ENCODE measurements at regions not wholly inside any gene's neighbourhood (a gene's known extent, or its start where the extent isn't known, plus 50 kb on each side); places are given as distances from the start of the nearest gene placed in this dataset.

DNA sequence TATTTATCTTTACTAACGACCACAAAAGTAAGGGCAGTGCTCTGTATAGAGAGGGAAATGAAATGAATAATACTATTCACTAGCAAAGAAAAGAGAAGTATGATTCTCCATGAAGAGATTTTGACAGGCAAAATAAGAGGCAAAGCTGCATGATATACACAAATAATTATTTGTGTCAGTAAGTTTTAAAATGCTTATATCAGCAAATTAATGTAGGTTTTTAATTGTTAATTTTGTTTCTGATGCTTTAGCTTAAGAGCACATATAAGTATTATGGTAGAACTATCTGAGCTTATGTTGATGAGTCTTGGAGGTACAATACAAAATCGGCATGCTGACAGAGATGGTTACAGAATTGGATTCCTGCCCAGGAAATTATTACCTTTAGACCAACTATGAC lies 383.1 kb upstream of the VSTM2A start:
- no peaks in the 10 kb centered on the region for H3K27me3 ChIP-seq (ENCODE audit: insufficient read depth, low read length)
- no peaks in the 10 kb centered on the region for H4K20me1 ChIP-seq (ENCODE audit: insufficient read depth, low read length)
- H3K36me3 ChIP-seq (ENCODE audit: insufficient read depth, low read length): no peaks in the 10 kb centered on the region
- H2AFZ ChIP-seq (ENCODE audit: low read length): no peak overlapping the region
- no peak overlapping the region for H3K4me2 ChIP-seq (ENCODE audit: insufficient read depth, low read length)
- no peaks in the 10 kb centered on the region for H3K4me1 ChIP-seq (ENCODE audit: insufficient read depth, low read length)
- H3K4me3 ChIP-seq (ENCODE audit: insufficient read depth, low read length): no peak overlapping the region
- DNase-seq (ENCODE audit: insufficient read length, low spot score, missing footprints): no peak
- H3K79me2 ChIP-seq (ENCODE audit: insufficient read depth, low read length): no peaks in the 10 kb centered on the region
- H3K9me3 ChIP-seq (ENCODE audit: low read depth, low read length): no peaks in the 10 kb centered on the region
- TF ChIP-seq, protein P1, sequence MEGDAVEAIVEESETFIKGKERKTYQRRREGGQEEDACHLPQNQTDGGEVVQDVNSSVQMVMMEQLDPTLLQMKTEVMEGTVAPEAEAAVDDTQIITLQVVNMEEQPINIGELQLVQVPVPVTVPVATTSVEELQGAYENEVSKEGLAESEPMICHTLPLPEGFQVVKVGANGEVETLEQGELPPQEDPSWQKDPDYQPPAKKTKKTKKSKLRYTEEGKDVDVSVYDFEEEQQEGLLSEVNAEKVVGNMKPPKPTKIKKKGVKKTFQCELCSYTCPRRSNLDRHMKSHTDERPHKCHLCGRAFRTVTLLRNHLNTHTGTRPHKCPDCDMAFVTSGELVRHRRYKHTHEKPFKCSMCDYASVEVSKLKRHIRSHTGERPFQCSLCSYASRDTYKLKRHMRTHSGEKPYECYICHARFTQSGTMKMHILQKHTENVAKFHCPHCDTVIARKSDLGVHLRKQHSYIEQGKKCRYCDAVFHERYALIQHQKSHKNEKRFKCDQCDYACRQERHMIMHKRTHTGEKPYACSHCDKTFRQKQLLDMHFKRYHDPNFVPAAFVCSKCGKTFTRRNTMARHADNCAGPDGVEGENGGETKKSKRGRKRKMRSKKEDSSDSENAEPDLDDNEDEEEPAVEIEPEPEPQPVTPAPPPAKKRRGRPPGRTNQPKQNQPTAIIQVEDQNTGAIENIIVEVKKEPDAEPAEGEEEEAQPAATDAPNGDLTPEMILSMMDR (IDR thresholded peaks at IDR 0.05; ENCODE audit: extremely low read depth, low read depth, low read length): no peak
- H3K27ac ChIP-seq (ENCODE audit: low read depth, low read length): no peak overlapping the region

DNA sequence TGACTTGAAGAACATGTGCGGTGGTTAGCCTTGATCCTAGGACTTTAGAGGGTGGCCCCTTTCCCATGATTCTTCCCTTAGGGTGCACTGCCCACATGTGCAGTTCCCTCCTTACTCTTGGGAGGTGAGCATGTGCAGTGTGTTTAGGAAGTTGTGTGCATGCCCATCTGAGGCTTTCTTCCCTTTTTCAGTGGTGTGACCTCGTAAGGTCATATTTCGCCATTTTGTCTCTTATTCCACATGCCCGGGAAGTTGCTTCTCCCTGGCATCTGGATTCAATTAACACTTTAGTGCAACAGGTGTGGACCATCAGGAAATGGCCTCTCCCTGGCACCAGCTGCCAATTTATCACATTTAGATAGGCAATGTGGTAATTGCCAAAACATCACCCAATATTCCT lies 380.6 kb upstream of the VSTM2A start:
- no peaks in the 10 kb centered on the region for H3K4me1 ChIP-seq (ENCODE audit: insufficient read depth, low read length)
- H3K27ac ChIP-seq (ENCODE audit: low read depth, low read length): no peak overlapping the region
- no peak overlapping the region for H3K4me2 ChIP-seq (ENCODE audit: insufficient read depth, low read length)
- TF ChIP-seq, protein P1 (IDR thresholded peaks at IDR 0.05; ENCODE audit: extremely low read depth, low read depth, low read length): no peak
- H3K4me3 ChIP-seq (ENCODE audit: insufficient read depth, low read length): no peak overlapping the region
- H3K9me3 ChIP-seq (ENCODE audit: low read depth, low read length): no peaks in the 10 kb centered on the region
- no peaks in the 10 kb centered on the region for H3K79me2 ChIP-seq (ENCODE audit: insufficient read depth, low read length)
- no peaks in the 10 kb centered on the region for H3K36me3 ChIP-seq (ENCODE audit: insufficient read depth, low read length)
- H2AFZ ChIP-seq (ENCODE audit: low read length): no peak overlapping the region
- H3K27me3 ChIP-seq (ENCODE audit: insufficient read depth, low read length): no peaks in the 10 kb centered on the region
- no peaks in the 10 kb centered on the region for H4K20me1 ChIP-seq (ENCODE audit: insufficient read depth, low read length)
- no peak for DNase-seq (ENCODE audit: insufficient read length, low spot score, missing footprints)

DNA sequence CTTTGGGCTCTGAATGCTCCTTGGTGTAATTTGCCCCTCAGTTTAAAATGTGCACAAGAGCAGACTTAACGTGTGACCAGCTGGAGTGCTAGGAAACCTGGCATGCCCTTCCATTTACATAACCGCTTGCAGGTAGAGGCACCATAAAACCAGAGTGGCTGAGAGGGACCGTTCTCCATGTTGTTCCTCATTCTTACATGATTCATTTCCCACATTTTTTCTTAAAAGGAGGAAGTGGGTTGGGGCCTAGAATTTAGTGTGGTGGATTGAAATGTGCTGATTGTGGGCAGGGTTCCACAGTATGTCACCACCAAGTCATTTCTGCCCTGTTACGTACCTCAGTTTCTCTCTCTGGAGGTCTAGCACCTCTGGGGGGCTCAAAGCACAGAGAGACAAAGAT lies 375.8 kb upstream of the VSTM2A start:
- H4K20me1 ChIP-seq (ENCODE audit: insufficient read depth, low read length): no peaks in the 10 kb centered on the region
- no peak for DNase-seq (ENCODE audit: insufficient read length, low spot score, missing footprints)
- H3K27ac ChIP-seq (ENCODE audit: low read depth, low read length): no peak overlapping the region
- no peak overlapping the region for H3K4me3 ChIP-seq (ENCODE audit: insufficient read depth, low read length)
- H3K36me3 ChIP-seq (ENCODE audit: insufficient read depth, low read length): no peaks in the 10 kb centered on the region
- TF ChIP-seq, protein P1 (IDR thresholded peaks at IDR 0.05; ENCODE audit: extremely low read depth, low read depth, low read length): no peak
- no peaks in the 10 kb centered on the region for H3K4me1 ChIP-seq (ENCODE audit: insufficient read depth, low read length)
- H2AFZ ChIP-seq (ENCODE audit: low read length): no peak overlapping the region
- H3K27me3 ChIP-seq (ENCODE audit: insufficient read depth, low read length): no peaks in the 10 kb centered on the region
- H3K79me2 ChIP-seq (ENCODE audit: insufficient read depth, low read length): no peaks in the 10 kb centered on the region
- H3K4me2 ChIP-seq (ENCODE audit: insufficient read depth, low read length): no peak overlapping the region
- H3K9me3 ChIP-seq (ENCODE audit: low read depth, low read length): no peaks in the 10 kb centered on the region

DNA sequence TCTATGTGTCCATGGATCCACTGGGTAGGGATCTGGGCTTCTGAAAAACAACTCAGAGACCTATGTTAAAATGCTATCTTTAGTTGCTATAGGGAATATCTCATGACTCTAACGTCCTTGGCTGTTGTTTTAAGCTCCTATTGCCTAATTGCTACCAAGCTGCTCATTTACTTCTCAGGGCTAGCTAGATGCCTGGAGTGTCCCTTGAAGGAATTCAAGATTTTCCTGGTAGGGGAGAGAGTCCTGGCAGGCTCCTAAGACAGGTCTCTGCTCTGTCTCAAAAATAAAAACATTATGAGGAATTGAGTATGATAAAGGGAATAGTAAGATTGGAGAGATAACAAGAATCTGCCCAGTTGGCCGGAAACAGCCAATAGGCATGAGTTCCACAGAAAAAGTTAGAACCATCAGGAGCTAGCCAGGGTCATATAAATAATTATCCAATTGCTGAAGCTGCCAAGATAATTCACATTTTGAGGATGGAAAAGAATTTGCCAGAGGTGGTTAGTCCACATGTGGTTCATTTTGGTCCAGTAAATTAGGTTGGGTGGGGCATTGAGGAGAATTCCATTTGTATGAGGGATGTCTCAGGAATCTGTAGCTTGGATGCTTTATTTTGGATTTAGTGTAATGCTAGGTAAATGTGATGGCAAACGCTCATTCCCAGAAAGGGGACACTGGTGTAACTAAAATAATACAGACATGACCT lies 362.7 kb upstream of the VSTM2A start:
- H3K4me1 ChIP-seq (ENCODE audit: insufficient read depth, low read length): no peaks in the 10 kb centered on the region
- H3K27me3 ChIP-seq (ENCODE audit: insufficient read depth, low read length): no peaks in the 10 kb centered on the region
- H3K9me3 ChIP-seq (ENCODE audit: low read depth, low read length): peaks cover 5% of the 10 kb centered on the region
- H3K4me3 ChIP-seq (ENCODE audit: insufficient read depth, low read length): no peak overlapping the region
- no peak for DNase-seq (ENCODE audit: insufficient read length, low spot score, missing footprints)
- H3K36me3 ChIP-seq (ENCODE audit: insufficient read depth, low read length): no peaks in the 10 kb centered on the region
- H2AFZ ChIP-seq (ENCODE audit: low read length): no peak overlapping the region
- no peak overlapping the region for H3K27ac ChIP-seq (ENCODE audit: low read depth, low read length)
- TF ChIP-seq, protein P1 (IDR thresholded peaks at IDR 0.05; ENCODE audit: extremely low read depth, low read depth, low read length): no peak
- H3K79me2 ChIP-seq (ENCODE audit: insufficient read depth, low read length): no peaks in the 10 kb centered on the region
- no peak overlapping the region for H3K4me2 ChIP-seq (ENCODE audit: insufficient read depth, low read length)
- no peaks in the 10 kb centered on the region for H4K20me1 ChIP-seq (ENCODE audit: insufficient read depth, low read length)
